GM20431 (cell line): ENCODE measurements at regions not wholly inside any gene's neighbourhood (a gene's known extent, or its start where the extent isn't known, plus 50 kb on each side); places are given as distances from the start of the nearest gene placed in this dataset.
"Not testable (repeated sequence)": the region's sequence is repeated elsewhere in the genome, so short reads cannot be mapped to it uniquely, and the experiment has no call there.

Source experiments
- in situ Hi-C: fragments of 300-500 bp; cut with MseI, MboI; formaldehyde crosslinking; loops from one replicate; pipeline ENCODE4 v1.15.0; 2020; ENCODE audit warnings: low sequenced_read_pairs; ENCODE audit not compliant: unreplicated experiment

GRCh38 chr7:15851201-15851600 lies 164.7 kb upstream of the MEOX2 start:
- in situ Hi-C loops, result no loop called here

GRCh38 chr7:15848901-15849300 lies 162.4 kb upstream of the MEOX2 start:
- in situ Hi-C loops, result no loop called here

GRCh38 chr7:15848362-15848761 lies 161.9 kb upstream of the MEOX2 start:
- in situ Hi-C loops, result no loop called here

GRCh38 chr7:15845868-15846267 lies 159.4 kb upstream of the MEOX2 start:
- in situ Hi-C loops, result no loop called here

- in situ Hi-C loops, result no loop called here
Measured at GRCh38 chr7:15845461-15845860, 159.0 kb upstream of the MEOX2 start.

- in situ Hi-C loops, result no loop called here
Measured at GRCh38 chr7:15839416-15840100, 153.1 kb upstream of the MEOX2 start.

GRCh38 chr7:15838265-15838664 lies 151.8 kb upstream of the MEOX2 start:
- in situ Hi-C loops, result no loop called here

- in situ Hi-C loops, result no loop called here
Measured at GRCh38 chr7:15837306-15837950, 150.9 kb upstream of the MEOX2 start.

GRCh38 chr7:15836651-15837050 lies 150.2 kb upstream of the MEOX2 start:
- in situ Hi-C loops, result no loop called here

GRCh38 chr7:15836041-15836440 lies 149.6 kb upstream of the MEOX2 start:
- in situ Hi-C loops, result no loop called here

GRCh38 chr7:15834446-15834845 lies 148.0 kb upstream of the MEOX2 start:
- in situ Hi-C loops, result no loop called here

- in situ Hi-C loops, result no loop called here
Measured at GRCh38 chr7:15832996-15833395, 146.5 kb upstream of the MEOX2 start.

GRCh38 chr7:15831606-15832005 lies 145.1 kb upstream of the MEOX2 start:
- in situ Hi-C loops, result no loop called here

GRCh38 chr7:15829691-15830090 lies 143.2 kb upstream of the MEOX2 start:
- in situ Hi-C loops, result no loop called here

- in situ Hi-C loops, result no loop called here
Measured at GRCh38 chr7:15828881-15829280, 142.4 kb upstream of the MEOX2 start.

- in situ Hi-C loops, result no loop called here
Measured at GRCh38 chr7:15821484-15822427, 135.3 kb upstream of the MEOX2 start.

GRCh38 chr7:15820319-15820718 lies 133.8 kb upstream of the MEOX2 start:
- in situ Hi-C loops, result no loop called here

- in situ Hi-C loops, result no loop called here
Measured at GRCh38 chr7:15816835-15817426, 130.4 kb upstream of the MEOX2 start.

- in situ Hi-C loops, result no loop called here
Measured at GRCh38 chr7:15813448-15813847, 127.0 kb upstream of the MEOX2 start.

- in situ Hi-C loops, result not testable (repeated sequence)
Measured at GRCh38 chr7:15810383-15810782, 123.9 kb upstream of the MEOX2 start.
